K562 (cell line): ENCODE measurements at regions not wholly inside any gene's neighbourhood (a gene's known extent, or its start where the extent isn't known, plus 50 kb on each side); places are given as distances from the start of the nearest gene placed in this dataset.

ENCODE experiments used
- ATAC-seq: fragments of 200-7000 bp; cut with Tn5 transposase; 3 replicates; pipeline ENCODE4 v1.9.1; 2020; ENCODE audit warnings: moderate library complexity
- BruUV-seq: library from RNA; stranded (reverse); fragments of 400-500 nt; replicated peaks from 2 replicates; lab custom pipeline; 2021; lab: Mats Ljungman, UMichigan
- CTCF ChIA-PET: fragments of 300-600 bp; formaldehyde crosslinking; extraction: SDS; loops from one replicate; lab custom pipeline; 2021; ENCODE audit warnings: low intra/inter-chr PET ratio; lab: Yijun Ruan, JAX
- POLR2A ChIA-PET: fragments of 300-600, 350-650 bp; sonication (Branson Sonifier 250); formaldehyde crosslinking; extraction: SDS; loops from one replicate; lab custom pipeline; 2021; ENCODE audit warnings: antibody characterized with exemption, inconsistent platforms; lab: Yijun Ruan, JAX
- DNase-seq, 4 experiments: peaks; one replicate each; pipeline versions ENCODE4 v3.0.0 to v3.0.0-alpha.2; 2011 to 2018; ENCODE audit warnings: low spot score in 3 of 4, mixed read lengths in 3 of 4; ENCODE audit errors: extremely low read depth in 1 of 4
- FAIRE-seq: peaks from 2 replicates; lab custom pipeline; 2011; peaks lifted over from hg19 to GRCh38; lab: Jason Lieb, UNC
- H2AFZ ChIP-seq: 2 replicates; pipeline ENCODE4 v1.6.0; 2011; ENCODE audit warnings: low read depth, low read length, control low read depth, inconsistent platforms
- H3K27ac ChIP-seq: fragments of 200-600 bp; 3 replicates; pipeline ENCODE4 v1.8.0; 2011; ENCODE audit warnings: low read depth, mild to moderate bottlenecking, control low read depth, inconsistent platforms, low read length, moderate library complexity, mixed read lengths; ENCODE audit errors: extremely low read depth
- H3K27me3 ChIP-seq, 2 experiments: fragments of 300-600 bp in 1 of 2; 2 replicates in 1 of 2; 3 replicates in 1 of 2; pipeline versions ENCODE4 v1.6.0 to v1.8.0; 2011; ENCODE audit warnings: inconsistent platforms in 2 of 2, low read length in 2 of 2, mild to moderate bottlenecking in 1 of 2, mixed read lengths in 1 of 2, moderate library complexity in 1 of 2; ENCODE audit not compliant: control insufficient read depth in 2 of 2, insufficient read depth in 2 of 2
- H3K36me3 ChIP-seq: fragments of 300-600 bp; 3 replicates; pipeline ENCODE4 v1.8.0; 2011; ENCODE audit warnings: mild to moderate bottlenecking, low read length, inconsistent platforms; ENCODE audit not compliant: control insufficient read depth, insufficient read depth
- H3K4me1 ChIP-seq, 2 experiments: fragments of 200-600 bp in 1 of 2; replicated peaks in 1 of 2; 2 replicates in 1 of 2; 3 replicates in 1 of 2; pipeline versions ENCODE4 v1.5.1 to v1.8.0; 2011; ENCODE audit warnings: inconsistent platforms in 2 of 2, low read length in 2 of 2, mild to moderate bottlenecking in 1 of 2, mixed read lengths in 1 of 2, moderate library complexity in 1 of 2; ENCODE audit not compliant: control insufficient read depth in 2 of 2, insufficient read depth in 2 of 2
- H3K4me2 ChIP-seq: 2 replicates; pipeline ENCODE4 v1.6.1; 2011; ENCODE audit warnings: low read length, control low read depth, inconsistent platforms, mixed read lengths; ENCODE audit not compliant: insufficient read depth
- H3K4me3 ChIP-seq: fragments of 200-600 bp; sonication (generic), shearing (Covaris generic); 2 replicates; pipeline ENCODE4 v1.5.1; 2016; ENCODE audit warnings: control low read depth, inconsistent platforms
- H3K79me2 ChIP-seq: fragments of 200-600 bp; 3 replicates; pipeline ENCODE4 v1.8.0; 2011; ENCODE audit warnings: low read length, inconsistent platforms; ENCODE audit not compliant: control insufficient read depth, insufficient read depth
- H3K9ac ChIP-seq, 2 experiments: 2 replicates each; pipeline versions ENCODE4 v1.6.0 to v1.6.1; 2011; ENCODE audit warnings: low read depth in 2 of 2, low read length in 2 of 2, control low read depth in 1 of 2, inconsistent platforms in 1 of 2, mild to moderate bottlenecking in 1 of 2, mixed read lengths in 1 of 2; ENCODE audit not compliant: insufficient read depth in 1 of 2
- H3K9me1 ChIP-seq: one replicate; pipeline ENCODE4 v1.6.0; 2011; ENCODE audit warnings: inconsistent platforms, mild to moderate bottlenecking, low read length, moderate library complexity; ENCODE audit not compliant: control insufficient read depth, insufficient read depth
- H3K9me3 ChIP-seq: replicated peaks from 2 replicates; pipeline ENCODE4 v1.5.1; 2011; ENCODE audit warnings: low read depth, low read length, inconsistent platforms; ENCODE audit not compliant: control insufficient read depth, insufficient read depth
- H4K20me1 ChIP-seq: replicated peaks from 2 replicates; pipeline ENCODE4 v1.6.1; 2011; ENCODE audit warnings: low read length, inconsistent platforms, mixed read lengths; ENCODE audit not compliant: control insufficient read depth, insufficient read depth
- HDAC3 ChIP-seq: fragments of 450-650 bp; IDR thresholded peaks from 2 replicates; pipeline ENCODE4 v1.6.1; 2018; ENCODE audit warnings: borderline replicate concordance, mild to moderate bottlenecking, moderate library complexity; ENCODE audit not compliant: partially characterized antibody
- NR1H2 ChIP-seq: sonication (generic); formaldehyde crosslinking; IDR thresholded peaks from 2 replicates; pipeline ENCODE4 v1.4.0; 2020; ENCODE audit warnings: mild to moderate bottlenecking, missing genetic modification reagents
- TEAD4 ChIP-seq, 2 experiments: sonication (generic) in 1 of 2; formaldehyde crosslinking in 1 of 2; IDR thresholded peaks; 2 replicates each; pipeline versions ENCODE4 v1.6.1 to v1.8.0; 2012 to 2022; ENCODE audit warnings: borderline replicate concordance in 1 of 2, inconsistent platforms in 1 of 2, low read length in 1 of 2, mild to moderate bottlenecking in 1 of 2, missing genetic modification reagents in 1 of 2
- WGBS: fragments of 100-300 bp; shearing (Covaris generic); methylation state at CpG from one replicate; pipeline ENCODE4 v1.1.6; 2016; ENCODE audit warnings: low coverage, mixed read lengths; ENCODE audit not compliant: insufficient coverage; ENCODE audit errors: missing lambda C conversion rate; 5-methylcytosine and 5-hydroxymethylcytosine counted together
- in situ Hi-C: fragments of 300-500 bp; cut with MboI; formaldehyde crosslinking; loops from 4 replicates; pipeline ENCODE4 v1.15.0; 2018; ENCODE audit warnings: inconsistent platforms, mixed read lengths
- intact Hi-C: fragments of 100-400 bp; cut with micrococcal nuclease; formaldehyde crosslinking; loops from 2 replicates; pipeline ENCODE4 v1.14.2; 2022
- TF ChIP-seq, protein P1 (sequence below), 3 experiments: IDR thresholded peaks in 2 of 3; conservative IDR thresholded peaks in 1 of 3; 2 replicates each; pipeline ENCODE4 v1.5.1; 2011 to 2012; ENCODE audit warnings: low read length in 3 of 3, mild to moderate bottlenecking in 3 of 3, control low read depth in 2 of 3, improper control_type of control experiment in 1 of 3, inconsistent platforms in 1 of 3, low read depth in 1 of 3, mixed read lengths in 1 of 3, moderate library complexity in 1 of 3; ENCODE audit not compliant: insufficient read depth in 2 of 3
- TF ChIP-seq, protein P2 (sequence below), 2 experiments: fragments of 450-650 bp; conservative IDR thresholded peaks; 2 replicates each; pipeline ENCODE4 v1.6.1; 2017; ENCODE audit warnings: mild to moderate bottlenecking in 2 of 2, moderate library complexity in 2 of 2

DNA sequence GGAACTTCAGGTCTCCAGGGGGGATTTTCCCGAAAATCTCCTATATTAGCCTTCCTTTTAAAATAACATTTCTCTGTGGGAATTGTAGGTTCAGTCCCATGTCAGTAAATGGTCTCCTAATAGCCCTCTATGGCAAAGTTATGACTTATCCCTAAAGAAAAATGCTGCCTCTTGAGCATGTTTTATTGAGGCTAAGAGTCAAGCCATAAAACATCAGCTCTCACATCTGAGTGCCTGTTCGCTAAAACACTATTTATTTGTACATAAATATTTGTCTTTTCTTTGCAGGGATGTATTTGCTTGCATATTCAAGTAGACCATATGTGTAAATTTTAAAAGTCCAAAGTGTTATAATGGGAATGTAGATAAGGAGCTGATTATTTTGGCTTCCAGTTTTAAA lies 160.4 kb downstream of the PRDM6 start:
- H3K79me2 ChIP-seq = no peaks in the 10 kb centered on the region
- 0% methylated on average over 2 of the region's 2 CpGs for WGBS
- no peak overlapping the region for H3K9ac ChIP-seq
- BruUV-seq = no TSS peak
- no peak for TF ChIP-seq HDAC3
- TF ChIP-seq NR1H2 = no peak
- TF ChIP-seq, protein P1, sequence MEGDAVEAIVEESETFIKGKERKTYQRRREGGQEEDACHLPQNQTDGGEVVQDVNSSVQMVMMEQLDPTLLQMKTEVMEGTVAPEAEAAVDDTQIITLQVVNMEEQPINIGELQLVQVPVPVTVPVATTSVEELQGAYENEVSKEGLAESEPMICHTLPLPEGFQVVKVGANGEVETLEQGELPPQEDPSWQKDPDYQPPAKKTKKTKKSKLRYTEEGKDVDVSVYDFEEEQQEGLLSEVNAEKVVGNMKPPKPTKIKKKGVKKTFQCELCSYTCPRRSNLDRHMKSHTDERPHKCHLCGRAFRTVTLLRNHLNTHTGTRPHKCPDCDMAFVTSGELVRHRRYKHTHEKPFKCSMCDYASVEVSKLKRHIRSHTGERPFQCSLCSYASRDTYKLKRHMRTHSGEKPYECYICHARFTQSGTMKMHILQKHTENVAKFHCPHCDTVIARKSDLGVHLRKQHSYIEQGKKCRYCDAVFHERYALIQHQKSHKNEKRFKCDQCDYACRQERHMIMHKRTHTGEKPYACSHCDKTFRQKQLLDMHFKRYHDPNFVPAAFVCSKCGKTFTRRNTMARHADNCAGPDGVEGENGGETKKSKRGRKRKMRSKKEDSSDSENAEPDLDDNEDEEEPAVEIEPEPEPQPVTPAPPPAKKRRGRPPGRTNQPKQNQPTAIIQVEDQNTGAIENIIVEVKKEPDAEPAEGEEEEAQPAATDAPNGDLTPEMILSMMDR (IDR thresholded peaks at IDR 0.05 in 2 of 3, conservative IDR thresholded peaks at IDR 0.05 in 1 of 3; ENCODE audit: insufficient read depth in 2 of 3, low read depth in 1 of 3, low read length in 3 of 3) = no peak
- TF ChIP-seq, protein P2, sequence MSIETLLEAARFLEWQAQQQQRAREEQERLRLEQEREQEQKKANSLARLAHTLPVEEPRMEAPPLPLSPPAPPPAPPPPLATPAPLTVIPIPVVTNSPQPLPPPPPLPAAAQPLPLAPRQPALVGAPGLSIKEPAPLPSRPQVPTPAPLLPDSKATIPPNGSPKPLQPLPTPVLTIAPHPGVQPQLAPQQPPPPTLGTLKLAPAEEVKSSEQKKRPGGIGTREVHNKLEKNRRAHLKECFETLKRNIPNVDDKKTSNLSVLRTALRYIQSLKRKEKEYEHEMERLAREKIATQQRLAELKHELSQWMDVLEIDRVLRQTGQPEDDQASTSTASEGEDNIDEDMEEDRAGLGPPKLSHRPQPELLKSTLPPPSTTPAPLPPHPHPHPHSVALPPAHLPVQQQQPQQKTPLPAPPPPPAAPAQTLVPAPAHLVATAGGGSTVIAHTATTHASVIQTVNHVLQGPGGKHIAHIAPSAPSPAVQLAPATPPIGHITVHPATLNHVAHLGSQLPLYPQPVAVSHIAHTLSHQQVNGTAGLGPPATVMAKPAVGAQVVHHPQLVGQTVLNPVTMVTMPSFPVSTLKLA (conservative IDR thresholded peaks at IDR 0.05) = no peak
- TF ChIP-seq TEAD4 (IDR thresholded peaks at IDR 0.05; ENCODE audit: low read length) = no peak
- no peak for TF ChIP-seq TEAD4 (CRISPR knock-in tag; IDR thresholded peaks at IDR 0.05; ENCODE audit: borderline replicate concordance)
- no peak overlapping the region for H3K4me3 ChIP-seq
- ChIA-PET POLR2A (no interaction called here), CTCF (no interaction called here)
- no peak for ATAC-seq
- no peaks in the 10 kb centered on the region for H3K9me3 ChIP-seq
- H3K27me3 ChIP-seq = no peaks in the 10 kb centered on the region
- no peaks in the 10 kb centered on the region for H3K9me1 ChIP-seq
- no peak for FAIRE-seq
- no peak for DNase-seq
- H3K27ac ChIP-seq = no peak overlapping the region
- H3K36me3 ChIP-seq = no peaks in the 10 kb centered on the region
- H3K4me2 ChIP-seq = no peak overlapping the region
- in situ Hi-C loops = no loop called here
- H3K4me1 ChIP-seq = no peaks in the 10 kb centered on the region
- no peaks in the 10 kb centered on the region for H4K20me1 ChIP-seq
- intact Hi-C loops = no loop called here
- H2AFZ ChIP-seq = no peak overlapping the region
